ENCODE measurements at regions not wholly inside any gene's neighbourhood (a gene's known extent, or its start where the extent isn't known, plus 50 kb on each side); places are given as distances from the start of the nearest gene placed in this dataset.
"Not testable (repeated sequence)": the region's sequence is repeated elsewhere in the genome, so short reads cannot be mapped to it uniquely, and the experiment has no call there.

- Histone ChIP-seq H3K27ac (ENCODE audit: poor library complexity, severe bottlenecking) (no peak overlapping the region), H3K4me1 (ENCODE audit: insufficient read depth, poor library complexity, severe bottlenecking) (no peaks in the 10 kb centered on the region), H3K4me3 (ENCODE audit: severe bottlenecking) (no peak overlapping the region), H3K9me3 (ENCODE audit: severe bottlenecking) (no peaks in the 10 kb centered on the region), H3K36me3 (ENCODE audit: low read depth) (no peaks in the 10 kb centered on the region), H3K27me3 (ENCODE audit: insufficient read depth, poor library complexity, severe bottlenecking) (no peaks in the 10 kb centered on the region)
- DNase-seq (ENCODE audit: low spot score) = no peak
- ATAC-seq (ENCODE audit: low read depth) = no peak
- TF ChIP-seq CTCF (IDR thresholded peaks at IDR 0.05; ENCODE audit: poor library complexity, severe bottlenecking) = no peak
Observed at GRCh38 chr5:167852515-167852914, 438.9 kb upstream of the WWC1 start.

GRCh38 chr5:167853421-167853820, 438.0 kb upstream of the WWC1 start:
- no peaks in the 10 kb centered on the region for H3K36me3 ChIP-seq (ENCODE audit: low read depth)
- no peaks in the 10 kb centered on the region for H3K9me3 ChIP-seq (ENCODE audit: severe bottlenecking)
- no peak overlapping the region for H3K4me3 ChIP-seq (ENCODE audit: severe bottlenecking)
- H3K27ac ChIP-seq (ENCODE audit: poor library complexity, severe bottlenecking) = no peak overlapping the region
- DNase-seq (ENCODE audit: low spot score) (no peak), ATAC-seq (ENCODE audit: low read depth) (no peak)
- H3K4me1 ChIP-seq (ENCODE audit: insufficient read depth, poor library complexity, severe bottlenecking) = no peaks in the 10 kb centered on the region
- TF ChIP-seq CTCF (IDR thresholded peaks at IDR 0.05; ENCODE audit: poor library complexity, severe bottlenecking) = no peak
- no peaks in the 10 kb centered on the region for H3K27me3 ChIP-seq (ENCODE audit: insufficient read depth, poor library complexity, severe bottlenecking)

GRCh38 chr5:167855818-167856217, 435.6 kb upstream of the WWC1 start:
- Histone ChIP-seq H3K4me1 (ENCODE audit: insufficient read depth, poor library complexity, severe bottlenecking) (no peaks in the 10 kb centered on the region), H3K4me3 (ENCODE audit: severe bottlenecking) (no peak overlapping the region), H3K9me3 (ENCODE audit: severe bottlenecking) (no peaks in the 10 kb centered on the region), H3K27me3 (ENCODE audit: insufficient read depth, poor library complexity, severe bottlenecking) (no peaks in the 10 kb centered on the region), H3K36me3 (ENCODE audit: low read depth) (no peaks in the 10 kb centered on the region), H3K27ac (ENCODE audit: poor library complexity, severe bottlenecking) (no peak overlapping the region)
- DNase-seq (ENCODE audit: low spot score) = no peak
- no peak for ATAC-seq (ENCODE audit: low read depth)
- TF ChIP-seq CTCF (IDR thresholded peaks at IDR 0.05; ENCODE audit: poor library complexity, severe bottlenecking) = no peak

GRCh38 chr5:167857321-167857720, 434.1 kb upstream of the WWC1 start:
- Histone ChIP-seq H3K27me3 (ENCODE audit: insufficient read depth, poor library complexity, severe bottlenecking) (no peaks in the 10 kb centered on the region), H3K36me3 (ENCODE audit: low read depth) (no peaks in the 10 kb centered on the region), H3K4me1 (ENCODE audit: insufficient read depth, poor library complexity, severe bottlenecking) (no peaks in the 10 kb centered on the region), H3K9me3 (ENCODE audit: severe bottlenecking) (no peaks in the 10 kb centered on the region), H3K4me3 (ENCODE audit: severe bottlenecking) (no peak overlapping the region), H3K27ac (ENCODE audit: poor library complexity, severe bottlenecking) (no peak overlapping the region)
- ATAC-seq (ENCODE audit: low read depth) (no peak), DNase-seq (ENCODE audit: low spot score) (no peak)
- TF ChIP-seq CTCF (IDR thresholded peaks at IDR 0.05; ENCODE audit: poor library complexity, severe bottlenecking) = no peak

GRCh38 chr5:167858186-167858855, 433.1 kb upstream of the WWC1 start:
- H3K9me3 ChIP-seq (ENCODE audit: severe bottlenecking); H3K4me3 ChIP-seq (ENCODE audit: severe bottlenecking); H3K27me3 ChIP-seq (ENCODE audit: insufficient read depth, poor library complexity, severe bottlenecking); H3K27ac ChIP-seq (ENCODE audit: poor library complexity, severe bottlenecking); H3K36me3 ChIP-seq (ENCODE audit: low read depth); DNase-seq (ENCODE audit: low spot score); H3K4me1 ChIP-seq (ENCODE audit: insufficient read depth, poor library complexity, severe bottlenecking); ATAC-seq (ENCODE audit: low read depth): not testable (repeated sequence)
